ENCODE measurements at regions not wholly inside any gene's neighbourhood (a gene's known extent, or its start where the extent isn't known, plus 50 kb on each side); places are given as distances from the start of the nearest gene placed in this dataset.

- H3K27ac ChIP-seq: no peak overlapping the region
- H3K9me3 ChIP-seq: peaks cover 0 to 2% of the 10 kb centered on the region in 2 donors
- no peak overlapping the region for H3K4me3 ChIP-seq
- intact Hi-C loops (cut with DNase I): no loop called here
- no peaks in the 10 kb centered on the region for H3K36me3 ChIP-seq
- H3K27me3 ChIP-seq: no peaks in the 10 kb centered on the region
- ATAC-seq (no peak), DNase-seq (no peak)
- TF ChIP-seq CTCF (IDR thresholded peaks at IDR 0.05): no peak
- H3K4me1 ChIP-seq: no peaks in the 10 kb centered on the region
These were observed 1290.7 kb downstream of the SUCLG1 start for GRCh38 chr2:83168377-83168776.

GRCh38 chr2:83162421-83162820, 1296.7 kb downstream of the SUCLG1 start:
- H3K4me1 ChIP-seq: no peaks in the 10 kb centered on the region
- no peaks in the 10 kb centered on the region for H3K9me3 ChIP-seq
- intact Hi-C loops (cut with DNase I): no loop called here
- no peaks in the 10 kb centered on the region for H3K36me3 ChIP-seq
- no peak overlapping the region for H3K27ac ChIP-seq
- H3K27me3 ChIP-seq: no peaks in the 10 kb centered on the region
- no peak overlapping the region for H3K4me3 ChIP-seq
- no peak for DNase-seq
- ATAC-seq: no peak
- no peak for TF ChIP-seq CTCF (IDR thresholded peaks at IDR 0.05)

GRCh38 chr2:83160571-83160970, 1298.5 kb downstream of the SUCLG1 start:
- no peak for DNase-seq
- H3K4me3 ChIP-seq: no peak overlapping the region
- H3K4me1 ChIP-seq: no peaks in the 10 kb centered on the region
- no peak for TF ChIP-seq CTCF (IDR thresholded peaks at IDR 0.05)
- ATAC-seq: no peak
- intact Hi-C loops (cut with DNase I): no loop called here
- no peak overlapping the region for H3K27ac ChIP-seq
- H3K9me3 ChIP-seq: no peaks in the 10 kb centered on the region
- H3K36me3 ChIP-seq: no peaks in the 10 kb centered on the region
- H3K27me3 ChIP-seq: no peaks in the 10 kb centered on the region

- H3K4me1 ChIP-seq: no peaks in the 10 kb centered on the region
- H3K36me3 ChIP-seq: no peaks in the 10 kb centered on the region
- no peaks in the 10 kb centered on the region for H3K27me3 ChIP-seq
- H3K27ac ChIP-seq: no peak overlapping the region
- no peaks in the 10 kb centered on the region for H3K9me3 ChIP-seq
- DNase-seq: no peak
- no peak for TF ChIP-seq CTCF (IDR thresholded peaks at IDR 0.05)
- ATAC-seq: no peak
- intact Hi-C loops (cut with DNase I): no loop called here
- H3K4me3 ChIP-seq: no peak overlapping the region
These were observed 1303.3 kb downstream of the SUCLG1 start for GRCh38 chr2:83155826-83156225.

GRCh38 chr2:83143946-83144345, 1315.1 kb downstream of the SUCLG1 start:
- intact Hi-C loops (cut with DNase I): no loop called here
- ATAC-seq (no peak), DNase-seq (no peak)

More at GRCh38 chr2:83143946-83144345, 1315.1 kb downstream of the SUCLG1 start:
- TF ChIP-seq CTCF (IDR thresholded peaks at IDR 0.05): no peak
- Histone ChIP-seq H3K4me3 (no peak overlapping the region), H3K9me3 (peaks cover 0 to 4% of the 10 kb centered on the region in 2 donors), H3K27ac (no peak overlapping the region), H3K27me3 (no peaks in the 10 kb centered on the region), H3K36me3 (no peaks in the 10 kb centered on the region), H3K4me1 (no peaks in the 10 kb centered on the region)

Measured in left lung (tissue), 4 donors.